ENCODE measurements at regions not wholly inside any gene's neighbourhood (a gene's known extent, or its start where the extent isn't known, plus 50 kb on each side); places are given as distances from the start of the nearest gene placed in this dataset.

GRCh38 chr10:29879862-29880261 is 179.5 kb downstream of the JCAD start:
- Histone ChIP-seq H3K4me3 (no peak overlapping the region), H3K36me3 (no peaks in the 10 kb centered on the region), H3K27me3 (no peaks in the 10 kb centered on the region), H3K4me1 (peaks cover 0 to under 1% of the 10 kb centered on the region in 2 donors), H3K9me3 (no peaks in the 10 kb centered on the region), H3K27ac (no peak overlapping the region)
- ATAC-seq (no peak), DNase-seq (no peak)
- intact Hi-C loops (cut with DNase I), result no loop called here
- no peak for TF ChIP-seq CTCF (IDR thresholded peaks at IDR 0.05)

GRCh38 chr10:29878492-29878891 is 180.9 kb downstream of the JCAD start:
- intact Hi-C loops (cut with DNase I), result no loop called here
- no peak for ATAC-seq
- H3K27ac ChIP-seq, result no peak overlapping the region

GRCh38 chr10:29877793-29878491 is 181.4 kb downstream of the JCAD start:
- DNase-seq, result no peak

More at GRCh38 chr10:29878492-29878891, 180.9 kb downstream of the JCAD start:
- no peaks in the 10 kb centered on the region for H3K27me3 ChIP-seq
- no peaks in the 10 kb centered on the region for H3K36me3 ChIP-seq
- DNase-seq, result no peak
- H3K4me3 ChIP-seq, result no peak overlapping the region
- no peak for TF ChIP-seq CTCF (IDR thresholded peaks at IDR 0.05)
- no peaks in the 10 kb centered on the region for H3K9me3 ChIP-seq
- peaks cover 0 to 6% of the 10 kb centered on the region in 2 donors for H3K4me1 ChIP-seq

GRCh38 chr10:29876008-29876555 is 183.3 kb downstream of the JCAD start:
- H3K4me3 ChIP-seq, result no peak overlapping the region
- H3K36me3 ChIP-seq, result no peaks in the 10 kb centered on the region
- ATAC-seq, result no peak
- H3K4me1 ChIP-seq, result peaks cover 0 to 6% of the 10 kb centered on the region in 2 donors
- intact Hi-C loops (cut with DNase I), result no loop called here
- H3K9me3 ChIP-seq, result no peaks in the 10 kb centered on the region
- H3K27me3 ChIP-seq, result no peaks in the 10 kb centered on the region
- TF ChIP-seq CTCF (IDR thresholded peaks at IDR 0.05), result no peak
- no peak for DNase-seq
- no peak overlapping the region for H3K27ac ChIP-seq

More at GRCh38 chr10:29877793-29878491, 181.4 kb downstream of the JCAD start:
- Histone ChIP-seq H3K4me3 (no peak overlapping the region), H3K4me1 (peaks cover 0 to 6% of the 10 kb centered on the region in 2 donors), H3K27me3 (no peaks in the 10 kb centered on the region), H3K9me3 (no peaks in the 10 kb centered on the region), H3K27ac (no peak overlapping the region), H3K36me3 (no peaks in the 10 kb centered on the region)
- ATAC-seq, result no peak
- intact Hi-C loops (cut with DNase I), result no loop called here
- TF ChIP-seq CTCF (IDR thresholded peaks at IDR 0.05), result no peak

GRCh38 chr10:29874606-29875269 is 184.6 kb downstream of the JCAD start:
- H3K4me3 ChIP-seq, result no peak overlapping the region
- TF ChIP-seq CTCF (IDR thresholded peaks at IDR 0.05), result no peak
- intact Hi-C loops (cut with DNase I), result no loop called here

More at GRCh38 chr10:29874606-29875269, 184.6 kb downstream of the JCAD start:
- no peak overlapping the region for H3K27ac ChIP-seq
- DNase-seq (no peak), ATAC-seq (no peak)
- peaks cover 0 to 6% of the 10 kb centered on the region in 2 donors for H3K4me1 ChIP-seq
- no peaks in the 10 kb centered on the region for H3K36me3 ChIP-seq
- no peaks in the 10 kb centered on the region for H3K27me3 ChIP-seq
- H3K9me3 ChIP-seq, result no peaks in the 10 kb centered on the region
